Stimulated activated CD4-positive, alpha-beta T cell treated with anti-CD3 and anti-CD28 coated beads, Interleukin-1b, Interleukin-23, amount 100 ng/mL, for 1 hour (primary cell): ENCODE measurements at regions not wholly inside any gene's neighbourhood (a gene's known extent, or its start where the extent isn't known, plus 50 kb on each side); places are given as distances from the start of the nearest gene placed in this dataset.
"Not testable (repeated sequence)": the region's sequence is repeated elsewhere in the genome, so short reads cannot be mapped to it uniquely, and the experiment has no call there.

ENCODE experiments used
- DNase-seq, 2 donors: peaks; one replicate each; pipeline ENCODE4 v3.0.0-alpha.2; 2020; ENCODE audit warnings: low read depth in 2 of 2

DNA sequence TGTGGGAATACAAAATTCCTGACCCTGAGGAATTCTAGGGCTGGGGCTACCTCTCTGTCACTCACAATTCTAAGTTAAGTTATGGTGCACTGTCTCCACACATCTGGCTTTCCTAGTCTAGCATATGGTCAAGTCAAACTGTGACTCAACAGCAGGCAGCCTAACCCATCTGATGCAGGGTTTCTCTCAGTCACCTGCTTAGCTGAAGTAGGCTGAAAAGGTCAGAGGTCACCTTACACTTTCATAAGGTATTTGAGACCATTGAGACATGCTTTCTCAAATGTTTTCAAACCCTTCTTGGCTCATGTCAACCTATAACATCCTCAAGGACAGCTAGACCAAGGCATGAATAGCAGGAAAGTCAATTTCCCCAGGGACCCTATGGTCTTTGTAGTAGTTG, 196.5 kb upstream of the STK26 start:
- no peak for DNase-seq

DNA sequence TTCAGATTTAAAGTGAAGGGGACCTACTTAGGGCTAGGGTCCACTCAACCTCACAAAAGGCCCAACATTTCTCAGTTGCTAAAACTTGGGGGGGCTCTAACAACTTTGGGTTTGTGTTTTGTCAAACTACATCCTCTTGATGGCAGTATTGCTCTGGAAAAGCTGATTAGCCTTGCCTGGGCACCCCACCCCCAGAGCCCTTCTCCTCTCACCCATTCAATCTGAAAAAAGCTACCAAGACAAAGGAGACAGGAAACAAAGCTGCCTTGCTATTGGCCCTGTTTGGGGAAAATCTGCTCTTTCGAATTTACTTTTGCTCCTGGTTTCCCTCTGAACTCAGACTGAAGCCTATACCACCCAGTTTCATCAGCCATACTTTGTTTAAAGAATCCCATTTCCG, 195.2 kb upstream of the STK26 start:
- DNase-seq = no peak

DNA sequence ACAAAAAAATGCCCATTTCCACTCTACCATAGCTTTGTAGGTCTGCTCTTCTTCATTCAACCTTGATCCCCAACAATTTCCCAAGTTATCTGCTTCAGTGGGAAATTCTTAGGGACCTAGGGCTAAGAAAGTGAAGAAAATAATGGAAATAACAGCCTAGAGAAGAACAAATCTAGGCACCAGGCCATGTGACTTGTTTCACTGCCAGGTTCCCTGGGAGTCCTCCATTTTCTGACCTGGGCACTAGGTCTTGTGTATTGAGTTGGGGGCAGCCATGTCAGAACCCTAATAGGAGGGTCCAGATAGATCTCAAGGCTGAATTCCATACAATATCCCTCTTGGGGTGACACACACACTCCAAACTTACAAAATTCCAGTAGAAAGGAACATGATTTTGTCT, 194.6 kb upstream of the STK26 start:
- DNase-seq = no peak

DNA sequence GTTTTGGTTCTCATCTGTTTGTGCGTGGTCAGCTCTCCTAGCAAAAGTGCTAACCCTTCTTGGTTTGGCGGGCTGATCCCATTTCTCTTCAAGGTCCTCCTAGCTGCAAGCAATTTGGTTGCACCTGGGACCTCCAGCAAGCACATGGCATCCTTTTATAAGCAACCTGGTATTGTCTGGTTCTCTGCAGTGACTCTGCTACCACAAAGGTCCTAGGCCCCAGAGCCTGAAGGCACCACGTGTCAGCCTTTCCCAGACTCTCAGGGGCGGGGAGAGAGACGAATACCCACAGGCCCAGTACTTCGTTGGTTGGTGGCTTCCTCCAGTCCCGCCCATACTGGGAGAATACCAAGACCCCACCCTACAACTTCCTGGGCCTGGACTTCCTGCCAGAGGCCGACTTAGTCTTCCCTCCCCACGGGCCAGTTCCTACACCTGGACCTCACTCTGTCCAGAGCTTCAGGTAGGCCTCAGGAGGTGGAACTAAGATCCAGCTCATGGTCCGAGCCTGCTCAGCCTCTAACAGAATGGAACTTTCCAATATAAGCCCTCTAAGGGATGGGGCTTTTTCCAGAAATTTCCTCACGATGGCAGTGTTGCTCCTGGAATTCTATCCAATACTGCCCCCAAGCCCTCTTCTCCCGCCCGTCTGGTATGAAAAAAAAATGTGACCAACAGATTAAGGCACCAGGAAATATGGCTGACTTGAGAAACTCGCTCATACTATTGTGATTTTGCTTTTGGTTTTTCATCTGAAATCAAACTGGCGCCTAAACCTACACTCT, 192.5 kb upstream of the STK26 start:
- peak in 1 of 2 donors; percentile 8 for DNase-seq

DNA sequence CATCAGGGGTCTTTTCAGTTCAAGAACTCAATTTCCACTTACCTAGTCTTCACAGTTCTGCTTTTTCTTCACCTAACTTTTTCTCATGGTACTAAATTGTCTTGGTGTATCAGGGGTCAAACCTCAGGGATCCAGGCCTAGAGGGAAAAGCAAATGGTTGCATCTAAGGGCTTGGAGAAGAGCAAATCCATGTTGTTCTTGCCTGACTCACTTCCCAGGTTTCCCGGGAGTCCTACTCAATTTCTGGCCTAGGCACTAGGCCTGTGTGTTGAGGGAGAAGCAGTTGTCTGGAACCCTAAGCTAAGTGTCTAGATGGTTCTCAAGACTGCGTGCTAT, 191.9 kb upstream of the STK26 start:
- DNase-seq = no peak

DNA sequence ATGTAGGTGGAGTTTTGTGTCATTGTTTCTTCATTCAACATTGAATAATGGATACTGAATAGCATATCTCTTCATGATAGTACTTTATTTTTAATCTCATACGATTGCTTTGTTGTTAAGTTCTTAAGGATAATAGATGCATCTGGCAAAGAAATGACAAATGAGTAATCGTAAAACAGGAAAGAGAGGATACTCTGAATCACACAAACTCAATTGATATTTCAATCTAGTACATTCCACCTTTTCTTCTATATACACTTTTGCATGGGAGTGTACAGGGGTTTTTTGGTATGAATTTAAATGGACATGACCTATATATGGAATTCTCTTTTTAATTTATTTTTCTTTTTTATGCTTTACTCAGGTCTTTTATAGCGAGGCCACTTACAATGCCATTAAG, 186.9 kb upstream of the STK26 start:
- no peak for DNase-seq

DNA sequence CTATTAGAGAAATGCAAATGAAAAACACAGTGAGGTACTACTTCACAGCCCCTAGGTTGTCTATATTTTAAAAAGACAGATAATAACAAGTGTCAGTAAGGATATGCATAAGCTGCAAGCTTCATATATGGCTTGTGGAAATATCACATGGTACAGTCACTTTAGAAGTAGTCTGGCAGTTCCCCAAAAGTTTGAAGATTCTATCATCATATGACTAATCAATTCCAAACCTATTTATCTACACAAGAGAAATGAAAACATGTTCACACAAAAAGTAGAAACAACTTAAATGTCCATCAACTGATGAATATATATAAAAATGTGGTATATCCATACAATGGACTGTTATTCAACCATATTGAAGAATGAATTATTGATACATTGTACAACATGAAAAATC, 185.8 kb upstream of the STK26 start:
- no peak for DNase-seq

DNA sequence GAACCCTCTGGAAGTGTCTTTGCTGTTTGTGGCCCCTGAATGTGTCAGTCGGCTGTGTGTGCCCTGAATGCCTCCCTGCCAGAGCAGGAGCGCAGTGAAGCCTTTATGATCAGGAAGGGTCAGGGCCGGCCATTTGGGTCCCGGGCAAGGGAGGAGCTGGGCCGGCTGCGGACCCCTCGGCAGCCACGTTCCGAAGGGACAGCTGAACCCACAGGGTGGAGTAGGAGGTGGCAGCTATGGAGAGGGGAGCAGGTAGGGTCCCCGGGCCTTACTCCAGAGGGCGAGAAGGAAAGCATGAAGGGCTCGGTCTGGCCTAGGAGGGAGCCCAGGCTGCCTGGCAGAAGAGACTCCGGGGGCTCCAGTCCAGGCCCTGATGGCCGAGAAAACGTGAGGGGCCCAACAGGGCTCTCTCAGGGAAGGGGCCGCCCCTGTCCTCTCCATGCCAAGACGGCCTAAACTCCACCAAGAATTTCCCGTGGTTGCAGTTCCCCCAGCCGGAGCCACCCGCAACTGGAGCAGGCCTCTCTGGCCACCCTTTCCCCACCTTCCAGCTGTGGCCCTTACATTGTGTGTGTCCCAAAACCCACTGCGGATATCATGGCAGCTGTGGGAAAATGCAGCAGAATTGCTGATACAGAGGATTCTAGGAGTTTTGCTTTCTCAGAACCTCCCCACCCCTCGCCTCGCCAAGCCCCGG, 182.2 kb upstream of the STK26 start:
- DNase-seq = no peak

DNA sequence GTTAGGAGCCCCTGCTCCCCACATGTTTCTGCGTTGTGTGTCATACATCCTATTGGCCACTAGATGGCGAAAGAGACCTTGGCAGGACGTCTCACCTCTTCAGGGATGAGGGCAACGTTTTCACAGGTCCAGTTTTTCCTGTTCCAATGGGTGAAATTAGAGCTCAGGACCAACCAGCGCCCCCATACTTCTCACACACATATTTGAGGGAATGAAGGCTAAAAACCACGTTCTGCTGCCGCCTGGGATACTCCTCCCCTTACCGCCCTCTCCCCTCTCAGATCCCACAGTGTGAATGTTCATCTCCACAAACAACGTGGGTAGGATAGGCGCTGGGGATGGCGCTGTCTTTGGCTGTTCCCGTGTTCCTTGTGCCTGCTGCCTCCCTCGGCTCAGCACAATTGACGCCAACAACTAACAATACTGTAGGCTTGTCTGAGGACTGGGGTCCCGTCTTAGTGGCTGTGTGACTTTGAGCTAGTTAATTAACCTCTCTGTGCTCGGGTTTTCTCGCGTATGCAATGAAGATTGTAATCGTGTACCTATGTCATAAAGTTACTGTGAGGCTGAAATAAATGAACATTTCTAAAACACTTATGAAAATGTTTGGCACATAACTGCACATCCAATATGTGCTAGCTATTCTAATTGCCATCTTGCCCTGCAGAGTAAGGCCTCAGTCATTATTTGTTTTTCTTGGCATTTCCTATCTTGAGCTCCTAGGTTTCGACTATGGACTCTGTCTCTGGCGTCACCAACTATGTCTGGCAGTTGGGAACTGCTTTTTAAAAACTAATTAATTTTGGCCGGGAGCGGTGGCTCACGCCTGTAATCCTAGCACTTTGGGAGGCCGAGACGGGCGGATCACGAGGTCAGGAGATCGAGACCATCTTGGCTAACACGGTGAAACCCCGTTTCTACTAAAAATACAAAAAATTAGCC, 181.3 kb upstream of the STK26 start:
- DNase-seq = no peak

DNA sequence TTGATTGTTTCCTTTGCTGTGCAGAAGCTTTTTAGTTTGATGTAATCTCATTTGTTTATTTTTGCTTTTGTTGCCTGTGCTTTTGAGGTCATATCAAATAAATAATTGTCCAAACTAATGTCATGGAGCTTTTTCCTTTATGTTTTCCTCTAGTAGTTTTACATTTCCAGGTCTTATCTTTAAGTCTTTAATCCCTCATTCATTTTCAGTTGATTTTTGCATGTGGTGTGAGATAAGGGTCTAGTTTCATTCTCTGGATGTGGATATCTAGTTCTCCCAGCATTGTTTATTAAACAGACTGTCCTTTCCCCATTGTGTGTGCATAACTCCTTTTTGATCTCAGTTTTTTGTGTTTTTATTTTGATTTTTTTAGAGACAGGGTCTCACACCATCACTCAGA, 179.1 kb upstream of the STK26 start:
- DNase-seq = no peak

DNA sequence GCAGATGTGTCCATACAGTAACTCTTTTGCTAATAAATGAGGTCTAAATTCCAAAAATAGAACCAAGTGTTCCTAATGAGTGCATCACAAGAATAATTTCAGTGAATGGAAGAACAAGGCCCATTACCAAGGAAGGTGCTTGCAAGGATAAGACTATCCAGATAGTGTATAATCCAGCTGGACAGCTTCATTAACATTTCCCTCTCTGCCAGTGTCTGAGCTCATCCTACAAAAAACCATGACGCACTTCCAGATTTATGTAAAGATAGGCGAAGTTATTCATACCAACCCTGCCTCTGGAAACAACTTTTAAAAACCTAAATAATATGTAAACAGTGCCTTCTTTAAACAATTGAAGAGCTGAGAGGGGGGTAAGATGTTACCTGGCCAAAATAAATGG, 177.9 kb upstream of the STK26 start:
- DNase-seq = no peak

DNA sequence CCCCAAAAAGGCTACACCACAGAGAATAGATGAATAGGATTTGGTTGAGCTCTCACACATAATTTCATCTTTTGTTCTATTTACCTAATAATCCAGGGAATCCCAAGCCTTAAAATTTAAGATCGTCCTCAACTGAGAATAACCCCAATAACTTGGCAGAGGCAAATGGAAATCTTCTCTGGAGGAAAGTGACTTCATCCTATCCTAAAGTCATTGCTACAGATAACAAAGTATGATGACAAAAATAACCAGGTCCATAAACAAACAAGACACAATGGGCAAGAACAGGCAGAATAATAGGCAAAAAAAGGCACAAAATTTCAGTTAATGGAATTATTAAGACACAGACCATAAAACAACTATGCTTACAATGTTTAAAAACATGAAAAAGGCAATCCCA, 177.3 kb upstream of the STK26 start:
- DNase-seq = no peak

DNA sequence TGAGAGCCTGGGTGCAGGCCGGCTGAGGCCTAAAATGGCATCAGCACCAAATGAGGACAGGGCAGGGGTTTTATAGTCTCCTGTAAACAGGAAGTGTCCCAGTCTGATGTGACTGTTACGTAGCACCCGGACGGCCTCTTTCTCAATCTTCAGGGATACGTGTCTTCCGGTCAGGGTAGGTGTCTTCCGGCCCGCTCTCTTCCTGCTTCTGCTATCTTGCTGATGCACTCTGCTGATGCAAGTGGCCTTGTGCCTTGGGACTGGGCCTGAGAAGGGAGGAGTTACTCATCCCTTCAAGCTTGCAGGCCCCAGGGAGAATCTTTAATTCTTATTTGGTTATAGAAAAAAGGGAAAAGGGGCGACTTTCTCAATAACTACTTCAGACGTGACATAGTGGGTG, 172.1 kb upstream of the STK26 start:
- not testable (repeated sequence) for DNase-seq

DNA sequence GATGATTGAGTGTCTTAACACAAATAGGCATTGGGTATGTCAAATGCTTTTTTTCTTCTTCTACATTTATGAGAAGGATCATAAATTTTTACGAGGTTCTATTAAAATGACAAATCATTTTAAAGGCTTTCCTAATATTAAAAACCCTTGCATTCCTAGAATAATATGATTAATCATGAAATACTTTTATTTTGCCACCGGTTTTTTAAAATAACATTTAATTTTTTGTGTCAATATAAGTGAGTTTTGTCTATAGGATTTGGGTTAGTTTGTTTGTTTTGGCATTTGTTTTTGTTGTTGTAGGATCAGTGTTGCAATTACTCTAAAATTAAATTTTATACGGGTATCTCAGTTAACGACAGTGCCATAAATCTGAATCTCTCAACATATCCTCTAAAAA, 169.7 kb upstream of the STK26 start:
- DNase-seq = no peak

DNA sequence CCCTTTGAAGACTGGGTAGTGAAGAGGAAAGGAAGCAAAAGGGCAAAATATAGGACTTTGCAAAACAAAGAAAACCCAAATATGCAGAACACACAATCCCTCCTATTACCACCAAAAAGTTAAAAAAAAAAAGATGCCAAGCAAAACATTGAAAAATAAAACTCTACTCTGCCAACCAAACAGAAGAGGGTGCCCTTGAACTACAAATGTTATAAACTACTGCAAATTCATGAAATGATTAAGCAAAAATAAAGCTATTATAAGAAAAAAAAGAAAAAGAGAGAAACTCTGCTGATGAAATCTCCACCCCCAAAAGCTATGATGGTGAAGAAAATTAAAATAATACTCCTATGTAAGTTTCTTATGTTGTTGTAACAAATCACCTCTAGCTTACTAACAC, 168.5 kb upstream of the STK26 start:
- DNase-seq = no peak

DNA sequence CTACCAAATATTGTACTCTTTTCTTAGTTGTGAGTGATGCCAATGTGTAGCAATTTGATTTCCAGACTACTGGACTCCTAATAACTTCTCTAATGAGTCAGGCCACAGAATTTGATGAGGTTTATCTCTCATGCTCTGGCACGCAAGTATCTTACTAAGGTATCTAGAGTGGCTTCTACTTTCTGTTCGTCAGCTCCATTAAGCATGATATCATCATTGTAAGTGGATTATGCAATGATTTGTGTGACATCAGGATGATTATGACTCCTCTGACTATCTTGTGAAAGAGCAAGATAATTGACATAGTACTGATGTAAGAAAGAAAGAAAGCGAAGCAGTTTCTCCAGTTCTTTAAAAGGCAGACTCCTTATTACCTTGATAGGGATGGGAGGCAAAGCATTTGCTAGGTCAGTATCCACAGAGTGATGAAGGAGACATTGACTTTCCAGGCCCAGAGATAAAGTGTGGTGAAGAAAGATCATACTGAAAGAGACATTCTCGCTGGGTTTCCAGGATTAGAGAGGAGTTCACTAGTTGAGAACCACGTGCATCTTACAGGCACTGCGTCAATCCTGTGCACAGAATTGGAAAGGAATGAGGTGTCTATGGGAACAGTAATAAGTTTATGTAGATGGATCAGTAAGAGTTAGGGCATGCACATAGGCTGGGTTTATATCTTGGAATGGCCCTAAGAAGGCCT, 161.9 kb upstream of the STK26 start:
- DNase-seq = no peak

DNA sequence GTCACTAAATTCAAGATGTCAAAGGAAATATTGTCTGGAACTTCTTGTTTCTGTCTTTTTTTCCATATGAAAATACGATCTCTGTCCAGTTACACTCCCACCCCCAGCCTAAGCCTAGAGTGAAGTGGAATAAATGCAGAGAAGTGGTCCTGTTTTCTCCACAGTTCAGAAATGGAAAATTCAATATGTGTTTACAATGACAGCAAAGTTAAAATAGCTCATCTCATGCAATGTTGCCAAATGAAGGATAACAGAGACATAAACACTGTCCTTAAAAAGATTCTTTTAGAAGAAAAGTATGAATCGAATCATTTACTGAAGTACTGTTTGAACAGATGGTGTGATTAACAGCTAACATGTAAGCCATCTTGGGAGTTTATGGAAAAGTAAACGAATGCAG, 160.8 kb upstream of the STK26 start:
- no peak for DNase-seq

DNA sequence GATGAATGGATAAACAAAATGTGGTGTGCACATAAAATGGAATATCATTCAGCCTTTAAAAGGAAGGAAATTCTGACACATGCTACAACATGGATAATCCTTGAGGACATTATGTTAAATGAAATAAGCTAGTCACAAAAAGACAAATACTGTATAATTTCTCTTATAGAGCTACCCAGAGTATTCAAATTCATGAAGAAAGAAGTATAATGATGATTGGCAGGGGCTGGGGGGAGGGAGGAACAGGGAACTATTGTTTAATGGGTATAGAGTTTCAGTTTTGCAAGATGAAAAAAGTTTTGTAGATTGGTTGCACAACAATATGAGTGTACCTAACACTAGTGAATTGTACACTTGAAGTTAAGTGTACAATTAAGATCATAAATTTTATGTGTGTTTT, 153.9 kb upstream of the STK26 start:
- DNase-seq = no peak

DNA sequence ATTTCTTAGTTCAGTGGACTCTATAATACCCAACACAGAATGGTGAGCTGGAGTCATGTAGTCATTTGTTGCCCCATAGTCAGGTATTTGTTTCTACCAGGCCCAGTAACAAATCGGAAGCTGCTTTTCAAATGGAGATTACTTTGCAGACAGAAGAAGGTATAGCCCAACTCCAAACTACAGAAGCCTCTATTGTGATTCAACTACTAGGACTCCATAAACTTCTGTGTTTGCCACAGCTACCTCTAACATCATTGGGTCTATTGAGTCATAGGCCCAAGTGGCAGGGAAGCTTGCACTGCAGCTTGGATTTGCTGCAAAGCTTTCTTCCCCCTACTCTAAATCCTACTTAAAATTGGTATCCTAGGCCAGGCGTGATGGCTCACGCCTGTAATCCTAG, 148.8 kb upstream of the STK26 start:
- DNase-seq = no peak

DNA sequence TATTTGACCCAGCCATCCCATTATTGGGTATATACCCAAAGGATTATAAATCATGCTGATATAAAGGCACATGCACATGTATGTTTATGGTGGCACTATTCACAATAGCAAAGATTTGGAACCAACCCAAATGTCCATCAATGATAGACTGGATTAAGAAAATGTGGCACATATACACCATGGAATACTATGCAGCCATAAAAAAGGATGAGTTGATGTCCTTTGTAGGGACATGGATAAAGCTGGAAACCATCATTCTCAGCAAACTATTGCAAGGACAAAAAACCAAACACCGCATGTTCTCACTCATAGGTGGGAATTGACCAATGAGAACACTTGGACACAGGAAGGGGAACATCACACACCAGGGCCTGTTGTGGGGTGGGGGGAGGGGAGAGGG, 147.3 kb upstream of the STK26 start:
- DNase-seq = not testable (repeated sequence)

DNA sequence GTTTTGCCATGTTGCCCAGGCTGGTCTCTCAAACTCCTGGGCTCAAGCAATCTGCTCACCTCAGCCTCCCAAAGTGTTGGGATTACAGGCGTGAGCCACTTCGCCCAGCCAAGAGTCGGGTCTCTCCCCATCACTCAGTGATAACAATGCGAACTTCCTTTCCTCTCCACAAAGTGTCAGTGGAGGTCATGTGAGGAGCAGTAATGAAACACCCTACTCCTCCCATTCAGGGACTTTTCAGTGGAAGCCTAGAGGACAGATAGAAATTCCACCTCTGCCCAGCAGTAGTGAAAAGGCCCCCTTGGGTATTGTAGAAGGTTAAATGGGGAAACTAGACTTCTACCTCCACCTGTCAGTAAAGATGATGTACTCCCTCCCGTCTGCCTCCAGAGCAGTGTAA, 141.9 kb upstream of the STK26 start:
- no peak for DNase-seq

DNA sequence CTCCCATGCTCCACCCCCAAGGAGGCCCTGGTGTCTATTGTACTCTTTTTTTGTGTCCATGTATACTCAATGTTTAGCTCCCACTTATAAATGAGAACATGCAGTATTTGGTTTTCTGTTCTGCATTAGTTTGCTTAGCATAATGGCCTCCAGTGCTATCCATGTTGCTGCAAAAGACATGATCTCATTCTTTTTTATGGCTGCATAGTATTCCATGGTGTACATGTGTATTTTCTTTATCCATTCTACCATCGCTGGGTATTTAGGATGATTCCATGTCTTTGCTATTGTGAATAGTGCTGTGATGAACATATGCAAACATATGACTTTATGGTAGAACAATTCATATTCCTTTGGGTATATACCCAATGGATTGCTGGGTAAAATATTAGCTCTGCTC, 138.1 kb upstream of the STK26 start:
- not testable (repeated sequence) for DNase-seq
